H1 (cell line): ENCODE measurements at regions not wholly inside any gene's neighbourhood (a gene's known extent, or its start where the extent isn't known, plus 50 kb on each side); places are given as distances from the start of the nearest gene placed in this dataset.

Experiments
- RNF2 ChIP-seq: fragments of 200-900, 300-1000 bp; sonication (generic); IDR thresholded peaks from 2 replicates; pipeline ENCODE4 v1.7.1; 2016; ENCODE audit warnings: borderline replicate concordance, low read depth, mild to moderate bottlenecking, antibody characterized with exemption, low read length; ENCODE audit not compliant: poor library complexity, severe bottlenecking; ENCODE audit errors: missing control alignments

GRCh38 chr7:25884265-25884828 lies 267.7 kb upstream of the NFE2L3 start (continued):
- TF ChIP-seq RNF2 = no peak
